ENCODE measurements at regions not wholly inside any gene's neighbourhood (a gene's known extent, or its start where the extent isn't known, plus 50 kb on each side); places are given as distances from the start of the nearest gene placed in this dataset.
"Not testable (repeated sequence)": the region's sequence is repeated elsewhere in the genome, so short reads cannot be mapped to it uniquely, and the experiment has no call there.

DNA sequence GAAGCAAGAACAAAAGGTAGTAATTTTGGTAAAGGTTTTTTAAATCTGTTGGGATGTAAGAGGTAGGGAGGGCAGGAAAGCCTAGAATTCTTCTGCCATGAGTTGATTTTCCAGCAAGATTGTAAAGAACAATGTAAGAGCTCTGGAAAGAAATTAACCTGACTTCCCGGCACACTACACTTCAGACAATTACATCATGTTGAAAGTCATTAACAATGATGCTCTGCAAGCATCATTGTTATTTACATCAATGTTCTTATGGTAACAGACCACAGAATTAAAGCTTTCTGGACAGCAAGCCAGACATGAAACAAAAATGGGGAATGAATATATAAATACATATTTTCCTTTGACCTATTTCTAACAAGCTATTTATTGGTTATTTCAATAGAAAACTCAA lies 342.2 kb downstream of the CEP170 start:
- not testable (repeated sequence) for DNase-seq (ENCODE audit: low spot score); H3K27me3 ChIP-seq (replicated peaks; ENCODE audit: insufficient read depth); H3K27ac ChIP-seq; H3K36me3 ChIP-seq; ATAC-seq (ENCODE audit: insufficient number of reproducible peaks, low FRiP score, low read depth); H3K4me3 ChIP-seq; H3K9me3 ChIP-seq; H3K4me1 ChIP-seq (ENCODE audit: control insufficient read depth in 1 of 2, low read depth in 2 of 2)

DNA sequence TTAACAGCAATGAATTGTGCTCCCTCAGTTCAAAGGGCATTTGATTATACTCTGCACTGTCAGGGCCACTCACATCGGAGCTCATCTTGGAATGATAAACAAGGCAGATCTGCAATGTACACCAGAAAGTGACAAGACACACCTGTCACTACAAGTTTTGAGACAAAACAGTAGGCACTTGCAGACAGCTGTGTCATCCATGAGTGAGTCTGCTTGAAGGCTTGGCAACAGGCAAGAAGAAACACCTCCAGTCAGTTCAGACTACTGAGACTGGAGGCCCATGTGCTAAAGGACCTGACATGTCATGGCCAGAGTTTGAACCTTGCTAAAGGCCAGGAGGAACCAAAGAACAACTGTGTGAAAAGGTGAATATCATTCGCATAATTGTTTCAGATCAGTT lies 354.5 kb downstream of the CEP170 start:
- H3K4me3 ChIP-seq; H3K27me3 ChIP-seq (replicated peaks; ENCODE audit: insufficient read depth); H3K9me3 ChIP-seq; H3K27ac ChIP-seq; ATAC-seq (ENCODE audit: insufficient number of reproducible peaks, low FRiP score, low read depth); H3K36me3 ChIP-seq; H3K4me1 ChIP-seq (ENCODE audit: control insufficient read depth in 1 of 2, low read depth in 2 of 2); DNase-seq (ENCODE audit: low spot score): not testable (repeated sequence)

DNA sequence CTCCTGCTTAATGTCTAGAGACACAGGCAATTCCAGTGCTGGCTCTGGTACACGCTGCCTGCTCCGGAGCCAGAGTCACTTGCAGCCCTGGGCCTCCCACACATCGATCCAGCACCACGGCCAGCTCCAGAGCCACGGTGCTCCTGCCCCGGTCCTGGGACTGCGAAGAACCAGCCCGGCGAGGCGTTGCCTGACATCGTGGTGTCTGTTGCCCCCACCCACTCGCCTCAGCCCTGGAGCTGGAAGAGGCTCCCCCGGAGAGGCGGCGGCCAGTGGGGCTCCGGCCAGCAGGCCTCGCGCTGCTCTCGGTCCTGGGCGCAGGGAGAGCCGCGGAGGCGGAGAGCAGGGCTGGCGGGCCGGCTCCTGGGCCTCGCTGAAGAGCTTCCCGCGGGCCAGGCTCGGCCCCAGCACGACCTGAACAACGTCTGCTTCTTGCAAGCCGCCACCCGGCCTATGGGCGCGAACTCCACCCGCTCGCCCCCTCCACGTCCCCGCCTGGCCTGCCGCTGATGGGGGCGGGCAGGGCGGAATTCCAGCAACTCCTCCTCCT lies 364.8 kb downstream of the CEP170 start:
- Histone ChIP-seq H3K9me3 (no peaks in the 10 kb centered on the region), H3K36me3 (no peaks in the 10 kb centered on the region), H3K27me3 (replicated peaks; ENCODE audit: insufficient read depth) (no peaks in the 10 kb centered on the region), H3K4me3 (no peak overlapping the region), H3K4me1 (ENCODE audit: control insufficient read depth in 1 of 2, low read depth in 2 of 2) (no peaks in the 10 kb centered on the region), H3K27ac (no peak overlapping the region)
- DNase-seq (ENCODE audit: low spot score) (no peak), ATAC-seq (ENCODE audit: insufficient number of reproducible peaks, low FRiP score, low read depth) (no peak)
- TF ChIP-seq, protein P1, sequence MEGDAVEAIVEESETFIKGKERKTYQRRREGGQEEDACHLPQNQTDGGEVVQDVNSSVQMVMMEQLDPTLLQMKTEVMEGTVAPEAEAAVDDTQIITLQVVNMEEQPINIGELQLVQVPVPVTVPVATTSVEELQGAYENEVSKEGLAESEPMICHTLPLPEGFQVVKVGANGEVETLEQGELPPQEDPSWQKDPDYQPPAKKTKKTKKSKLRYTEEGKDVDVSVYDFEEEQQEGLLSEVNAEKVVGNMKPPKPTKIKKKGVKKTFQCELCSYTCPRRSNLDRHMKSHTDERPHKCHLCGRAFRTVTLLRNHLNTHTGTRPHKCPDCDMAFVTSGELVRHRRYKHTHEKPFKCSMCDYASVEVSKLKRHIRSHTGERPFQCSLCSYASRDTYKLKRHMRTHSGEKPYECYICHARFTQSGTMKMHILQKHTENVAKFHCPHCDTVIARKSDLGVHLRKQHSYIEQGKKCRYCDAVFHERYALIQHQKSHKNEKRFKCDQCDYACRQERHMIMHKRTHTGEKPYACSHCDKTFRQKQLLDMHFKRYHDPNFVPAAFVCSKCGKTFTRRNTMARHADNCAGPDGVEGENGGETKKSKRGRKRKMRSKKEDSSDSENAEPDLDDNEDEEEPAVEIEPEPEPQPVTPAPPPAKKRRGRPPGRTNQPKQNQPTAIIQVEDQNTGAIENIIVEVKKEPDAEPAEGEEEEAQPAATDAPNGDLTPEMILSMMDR (IDR thresholded peaks at IDR 0.05): no peak

DNA sequence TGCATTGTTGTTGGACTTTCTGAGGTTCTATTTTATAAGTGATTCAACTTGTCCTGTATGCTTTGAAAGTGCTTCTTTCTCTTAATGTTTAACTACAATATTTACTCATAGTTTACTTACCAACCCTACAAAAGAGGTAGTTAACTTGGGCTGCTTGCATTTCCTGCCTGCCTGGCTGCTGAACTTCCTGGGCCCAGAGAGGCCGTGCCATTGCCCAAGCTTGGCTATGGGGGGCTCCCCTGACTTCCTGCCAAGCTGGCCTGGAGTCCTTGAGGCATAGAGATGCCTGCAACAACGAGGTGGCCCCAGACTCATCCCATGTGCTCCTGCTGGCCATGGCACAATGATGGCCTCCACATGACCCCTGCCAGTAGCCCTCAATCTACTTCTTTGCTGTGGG lies 361.6 kb upstream of the PLD5 start:
- no peaks in the 10 kb centered on the region for H3K27me3 ChIP-seq (replicated peaks; ENCODE audit: insufficient read depth)
- TF ChIP-seq, protein P1 (IDR thresholded peaks at IDR 0.05): no peak
- no peaks in the 10 kb centered on the region for H3K4me1 ChIP-seq (ENCODE audit: control insufficient read depth in 1 of 2, low read depth in 2 of 2)
- H3K9me3 ChIP-seq: no peaks in the 10 kb centered on the region
- ATAC-seq (ENCODE audit: insufficient number of reproducible peaks, low FRiP score, low read depth) (no peak), DNase-seq (ENCODE audit: low spot score) (no peak)
- H3K36me3 ChIP-seq: no peaks in the 10 kb centered on the region
- no peak overlapping the region for H3K27ac ChIP-seq
- no peak overlapping the region for H3K4me3 ChIP-seq

DNA sequence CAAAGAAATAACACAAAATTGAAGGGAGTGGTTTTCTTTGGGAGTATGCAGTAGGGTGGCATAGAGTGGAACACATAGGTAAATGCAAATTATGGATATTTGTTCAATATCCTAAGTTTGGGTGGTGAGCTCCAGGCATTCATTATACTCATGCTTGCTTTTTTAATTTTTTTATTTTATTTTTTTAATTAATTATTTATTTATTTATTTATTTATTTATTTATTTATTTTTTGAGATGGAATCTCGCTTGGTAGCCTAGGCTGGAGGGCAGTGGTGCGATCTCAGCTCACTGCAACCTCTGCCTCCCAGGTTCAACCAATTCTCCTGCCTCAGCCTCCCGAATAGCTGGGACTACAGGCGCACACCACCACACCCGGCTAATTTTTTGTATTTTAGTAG lies 355.5 kb upstream of the PLD5 start:
- not testable (repeated sequence) for H3K4me1 ChIP-seq (ENCODE audit: control insufficient read depth in 1 of 2, low read depth in 2 of 2); H3K4me3 ChIP-seq; ATAC-seq (ENCODE audit: insufficient number of reproducible peaks, low FRiP score, low read depth); H3K36me3 ChIP-seq; H3K27me3 ChIP-seq (replicated peaks; ENCODE audit: insufficient read depth); H3K27ac ChIP-seq; DNase-seq (ENCODE audit: low spot score); H3K9me3 ChIP-seq

DNA sequence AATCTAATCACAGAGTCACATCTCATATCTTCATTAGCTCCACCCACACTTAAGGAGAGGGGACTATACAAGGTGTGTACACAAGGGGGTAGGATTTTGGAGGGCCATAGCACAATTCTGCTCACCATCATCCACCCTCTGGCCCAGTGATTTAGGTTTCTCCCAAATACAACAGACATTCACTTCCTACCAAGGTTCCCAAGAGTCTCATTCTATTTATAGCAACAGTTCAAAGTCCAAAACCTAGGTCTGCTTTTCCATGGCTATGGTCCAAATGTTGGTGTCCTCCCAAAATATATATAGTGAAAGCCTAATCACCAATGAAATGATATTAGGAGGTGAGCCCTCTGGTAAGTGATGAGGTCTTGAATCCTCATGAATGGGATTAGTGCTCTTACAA lies 353.2 kb upstream of the PLD5 start:
- Histone ChIP-seq H3K4me3 (no peak overlapping the region), H3K36me3 (no peaks in the 10 kb centered on the region), H3K4me1 (ENCODE audit: control insufficient read depth in 1 of 2, low read depth in 2 of 2) (no peaks in the 10 kb centered on the region), H3K27me3 (replicated peaks; ENCODE audit: insufficient read depth) (no peaks in the 10 kb centered on the region), H3K27ac (no peak overlapping the region), H3K9me3 (no peaks in the 10 kb centered on the region)
- ATAC-seq (ENCODE audit: insufficient number of reproducible peaks, low FRiP score, low read depth): no peak
- TF ChIP-seq, protein P1 (IDR thresholded peaks at IDR 0.05): no peak
- DNase-seq (ENCODE audit: low spot score): no peak

DNA sequence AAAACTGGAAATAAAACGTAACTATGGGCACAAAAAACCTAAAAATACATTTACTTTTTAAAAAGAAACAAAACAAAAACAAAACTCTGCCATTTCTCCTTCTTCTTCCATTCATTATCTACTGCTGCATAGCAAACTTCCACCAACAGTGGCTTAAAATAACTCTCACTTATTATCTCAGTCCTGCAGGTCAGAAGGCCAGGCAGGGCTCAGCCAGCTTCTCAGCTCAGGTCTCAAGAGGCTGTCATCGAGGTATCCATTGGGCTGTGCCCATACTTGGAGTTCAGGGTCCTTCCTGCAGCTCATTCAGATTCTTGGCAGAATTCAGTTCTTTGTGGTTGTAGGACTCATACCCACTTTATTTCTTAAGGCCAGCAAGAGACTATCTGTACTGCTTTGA lies 352.7 kb upstream of the PLD5 start:
- Histone ChIP-seq H3K9me3 (no peaks in the 10 kb centered on the region), H3K4me1 (ENCODE audit: control insufficient read depth in 1 of 2, low read depth in 2 of 2) (no peaks in the 10 kb centered on the region), H3K4me3 (no peak overlapping the region), H3K27ac (no peak overlapping the region), H3K36me3 (no peaks in the 10 kb centered on the region), H3K27me3 (replicated peaks; ENCODE audit: insufficient read depth) (no peaks in the 10 kb centered on the region)
- ATAC-seq (ENCODE audit: insufficient number of reproducible peaks, low FRiP score, low read depth) (no peak), DNase-seq (ENCODE audit: low spot score) (no peak)
- TF ChIP-seq, protein P1 (IDR thresholded peaks at IDR 0.05): no peak
